SK-N-SH (cell line): ENCODE measurements at regions not wholly inside any gene's neighbourhood (a gene's known extent, or its start where the extent isn't known, plus 50 kb on each side); places are given as distances from the start of the nearest gene placed in this dataset.

Experiments used
- CTCF ChIA-PET: fragments of 300-600, 350-600 bp; formaldehyde crosslinking; extraction: SDS; loops from one replicate; lab custom pipeline; 2021; lab: Yijun Ruan, JAX
- POLR2A ChIA-PET: fragments of 350-600 bp; sonication (Branson Sonifier 250); formaldehyde crosslinking; extraction: SDS; loops from one replicate; lab custom pipeline; 2020; ENCODE audit warnings: antibody characterized with exemption, inconsistent platforms; lab: Yijun Ruan, JAX
- DNase-seq: peaks from one replicate; pipeline ENCODE4 v3.0.0; 2012
- H2AFZ ChIP-seq: fragments of 200-600 bp; sonication (generic); 2 replicates; pipeline ENCODE4 v1.8.1; 2016; ENCODE audit warnings: antibody characterized with exemption, mild to moderate bottlenecking, low read depth
- H3F3A ChIP-seq: fragments of 200-600 bp; sonication (generic); replicated peaks from 2 replicates; pipeline ENCODE3; 2016; ENCODE audit warnings: antibody characterized with exemption, mild to moderate bottlenecking; ENCODE audit not compliant: insufficient read depth
- H3K27ac ChIP-seq, 2 experiments: fragments of 200-500 bp in 1 of 2; fragments of 200-600 bp in 1 of 2; sonication (Bioruptor generic) in 1 of 2; sonication (generic), shearing (Covaris generic) in 1 of 2; 2 replicates each; pipeline versions ENCODE4 v1.5.1 to v1.6.1; 2014 to 2016; ENCODE audit warnings: low read depth in 2 of 2, inconsistent platforms in 1 of 2, low read length in 1 of 2, mild to moderate bottlenecking in 1 of 2, mixed read lengths in 1 of 2
- H3K27me3 ChIP-seq: fragments of 200-600 bp; sonication (generic), shearing (Covaris generic); 2 replicates; pipeline ENCODE4 v1.6.1; 2016; ENCODE audit warnings: mixed run types; ENCODE audit not compliant: insufficient read depth
- H3K36me3 ChIP-seq, 2 experiments: fragments of 200-500 bp in 1 of 2; fragments of 200-600 bp in 1 of 2; sonication (Bioruptor generic) in 1 of 2; sonication (generic) in 1 of 2; replicated peaks in 1 of 2; 2 replicates each; pipeline versions ENCODE3 to v1.5.1; 2014 to 2016; ENCODE audit warnings: low read length in 1 of 2, mild to moderate bottlenecking in 1 of 2; ENCODE audit not compliant: insufficient read depth in 2 of 2, control insufficient read depth in 1 of 2
- H3K4me1 ChIP-seq, 2 experiments: fragments of 200-500 bp in 1 of 2; fragments of 200-600 bp in 1 of 2; sonication (Bioruptor generic) in 1 of 2; sonication (generic), shearing (Covaris generic) in 1 of 2; 2 replicates each; pipeline versions ENCODE4 v1.5.1 to v1.6.1; 2014 to 2016; ENCODE audit warnings: low read depth in 1 of 2, low read length in 1 of 2, mixed run types in 1 of 2; ENCODE audit not compliant: insufficient read depth in 2 of 2, control insufficient read depth in 1 of 2
- H3K4me2 ChIP-seq: fragments of 200-600 bp; sonication (generic), shearing (Covaris generic); 2 replicates; pipeline ENCODE4 v1.6.1; 2017; ENCODE audit warnings: mixed run types
- H3K4me3 ChIP-seq, 2 experiments: fragments of 200-500 bp in 1 of 2; fragments of 200-600 bp in 1 of 2; sonication (Bioruptor generic) in 1 of 2; sonication (generic), shearing (Covaris generic) in 1 of 2; 2 replicates each; pipeline versions ENCODE4 v1.5.1 to v1.8.1; 2014 to 2016; ENCODE audit warnings: low read depth in 2 of 2, inconsistent platforms in 1 of 2, low read length in 1 of 2, mild to moderate bottlenecking in 1 of 2, mixed read lengths in 1 of 2, moderate library complexity in 1 of 2
- H3K79me2 ChIP-seq: fragments of 200-600 bp; sonication (generic); 2 replicates; pipeline ENCODE4 v1.8.1; 2017; ENCODE audit warnings: mild to moderate bottlenecking; ENCODE audit not compliant: insufficient read depth
- H3K9ac ChIP-seq: fragments of 200-600 bp; sonication (generic); 2 replicates; pipeline ENCODE4 v1.6.1; 2017; ENCODE audit warnings: mixed run types
- H3K9me2 ChIP-seq: fragments of 200-600 bp; sonication (generic); 2 replicates; pipeline ENCODE4 v1.6.1; 2017; ENCODE audit warnings: mixed run types
- H3K9me3 ChIP-seq: fragments of 200-600 bp; sonication (generic); 2 replicates; pipeline ENCODE4 v1.6.1; 2017; ENCODE audit warnings: mixed run types, mild to moderate bottlenecking, moderate library complexity
- H4K20me1 ChIP-seq: fragments of 200-600 bp; sonication (generic); 2 replicates; pipeline ENCODE4 v1.6.1; 2017; ENCODE audit warnings: mild to moderate bottlenecking, mixed run types; ENCODE audit not compliant: insufficient read depth
- CHD2 ChIP-seq: fragments of 150-350 bp; IDR thresholded peaks from 2 replicates; pipeline ENCODE4 v1.6.1; 2018; ENCODE audit warnings: low read length; ENCODE audit not compliant: partially characterized antibody
- EP300 ChIP-seq, 2 experiments: IDR thresholded peaks; 2 replicates each; pipeline versions ENCODE4 v1.4.0 to v1.6.1; 2012; ENCODE audit warnings: borderline replicate concordance in 1 of 2, low read depth in 1 of 2, low read length in 1 of 2
- EZH2phosphoT487 ChIP-seq: fragments of 200-600 bp; sonication (generic); IDR thresholded peaks from 2 replicates; pipeline ENCODE4 v1.6.1; 2017; ENCODE audit warnings: low read depth, mixed run types, mild to moderate bottlenecking, antibody characterized with exemption, moderate library complexity, borderline replicate concordance
- FOSL2 ChIP-seq: IDR thresholded peaks from 2 replicates; pipeline ENCODE4 v1.4.0; 2012; ENCODE audit warnings: low read depth, mild to moderate bottlenecking, moderate library complexity, borderline replicate concordance
- FOXM1 ChIP-seq: IDR thresholded peaks from 2 replicates; pipeline ENCODE4 v1.4.0; 2012; ENCODE audit warnings: low read depth, mild to moderate bottlenecking
- GABPA ChIP-seq: IDR thresholded peaks from 2 replicates; pipeline ENCODE4 v1.4.0; 2012; ENCODE audit warnings: low read depth, mild to moderate bottlenecking
- GATA2 ChIP-seq: sonication (generic); formaldehyde crosslinking; IDR thresholded peaks from 2 replicates; pipeline ENCODE4 v1.5.0; 2020; ENCODE audit warnings: mild to moderate bottlenecking, missing genetic modification reagents
- JUND ChIP-seq: IDR thresholded peaks from 2 replicates; pipeline ENCODE4 v1.4.0; 2012
- MEF2A ChIP-seq: IDR thresholded peaks from 2 replicates; pipeline ENCODE4 v1.4.0; 2012; ENCODE audit warnings: low read depth, borderline replicate concordance
- MXI1 ChIP-seq: IDR thresholded peaks from 2 replicates; pipeline ENCODE4 v1.6.1; 2012; ENCODE audit warnings: mild to moderate bottlenecking, low read depth, low read length, improper control_type of control experiment
- NFIC ChIP-seq: IDR thresholded peaks from 2 replicates; pipeline ENCODE4 v1.4.0; 2012; ENCODE audit warnings: borderline replicate concordance
- RFX5 ChIP-seq: IDR thresholded peaks from 2 replicates; pipeline ENCODE4 v1.6.1; 2012; ENCODE audit warnings: mild to moderate bottlenecking, improper control_type of control experiment, low read length
- TAF1 ChIP-seq: IDR thresholded peaks from 2 replicates; pipeline ENCODE4 v1.6.1; 2012; ENCODE audit warnings: low read depth, mild to moderate bottlenecking, low read length, moderate library complexity, borderline replicate concordance
- TF ChIP-seq, protein P1 (sequence below): fragments of 150-350 bp; IDR thresholded peaks from 2 replicates; pipeline ENCODE4 v1.6.1; 2016; ENCODE audit warnings: mild to moderate bottlenecking, low read depth, low read length
- TF ChIP-seq, protein P2 (sequence below): IDR thresholded peaks from 2 replicates; pipeline ENCODE4 v1.6.1; 2012; ENCODE audit warnings: mild to moderate bottlenecking, low read depth, low read length, moderate library complexity
- TF ChIP-seq, protein P3 (sequence below): fragments of 200-600 bp; sonication (generic); IDR thresholded peaks from 2 replicates; pipeline ENCODE4 v1.6.1; 2017; ENCODE audit warnings: antibody characterized with exemption, mild to moderate bottlenecking, moderate library complexity

DNA sequence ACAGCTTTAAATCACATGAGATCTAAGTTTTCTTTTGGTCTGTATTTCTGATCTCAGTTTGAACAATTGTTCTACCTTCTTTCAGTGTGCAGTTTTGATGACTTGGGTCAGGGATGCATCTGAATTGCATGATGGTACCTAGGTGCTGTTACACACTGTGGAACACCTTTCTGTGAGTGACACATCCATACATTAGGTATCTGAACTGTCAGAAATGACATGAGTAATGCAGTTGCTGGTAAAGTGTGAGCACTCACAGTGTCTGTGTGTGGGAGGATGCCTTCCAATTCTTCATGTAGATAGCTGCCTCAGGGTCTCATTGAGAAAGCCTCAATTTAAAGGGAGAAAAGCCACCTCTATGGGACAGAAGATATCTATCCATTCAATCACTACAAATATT, 411.9 kb downstream of the PPARGC1A start:
- Histone ChIP-seq H3K79me2 (no peaks in the 10 kb centered on the region), H3K9me3 (no peaks in the 10 kb centered on the region), H4K20me1 (no peaks in the 10 kb centered on the region), H2AFZ (no peak overlapping the region), H3K4me3 (no peak overlapping the region), H3F3A (no peaks in the 10 kb centered on the region), H3K4me1 (no peaks in the 10 kb centered on the region), H3K36me3 (no peaks in the 10 kb centered on the region), H3K9ac (no peak overlapping the region), H3K27me3 (no peaks in the 10 kb centered on the region)
- no peak for DNase-seq
- POLR2A ChIA-PET: no interaction called here
- CTCF ChIA-PET: no interaction called here
- TF ChIP-seq FOXM1 (no peak), GATA2 (no peak), RFX5 (no peak), GABPA (no peak), EP300 (IDR thresholded peaks at IDR 0.05; ENCODE audit: borderline replicate concordance in 1 of 2, low read depth in 1 of 2, low read length in 1 of 2) (no peak), EZH2phosphoT487 (no peak), NFIC (no peak), MXI1 (no peak), TAF1 (no peak), CHD2 (no peak), FOSL2 (no peak), JUND (no peak), MEF2A (no peak)
- TF ChIP-seq, protein P1, sequence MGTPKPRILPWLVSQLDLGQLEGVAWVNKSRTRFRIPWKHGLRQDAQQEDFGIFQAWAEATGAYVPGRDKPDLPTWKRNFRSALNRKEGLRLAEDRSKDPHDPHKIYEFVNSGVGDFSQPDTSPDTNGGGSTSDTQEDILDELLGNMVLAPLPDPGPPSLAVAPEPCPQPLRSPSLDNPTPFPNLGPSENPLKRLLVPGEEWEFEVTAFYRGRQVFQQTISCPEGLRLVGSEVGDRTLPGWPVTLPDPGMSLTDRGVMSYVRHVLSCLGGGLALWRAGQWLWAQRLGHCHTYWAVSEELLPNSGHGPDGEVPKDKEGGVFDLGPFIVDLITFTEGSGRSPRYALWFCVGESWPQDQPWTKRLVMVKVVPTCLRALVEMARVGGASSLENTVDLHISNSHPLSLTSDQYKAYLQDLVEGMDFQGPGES: no peak
- TF ChIP-seq, protein P2, sequence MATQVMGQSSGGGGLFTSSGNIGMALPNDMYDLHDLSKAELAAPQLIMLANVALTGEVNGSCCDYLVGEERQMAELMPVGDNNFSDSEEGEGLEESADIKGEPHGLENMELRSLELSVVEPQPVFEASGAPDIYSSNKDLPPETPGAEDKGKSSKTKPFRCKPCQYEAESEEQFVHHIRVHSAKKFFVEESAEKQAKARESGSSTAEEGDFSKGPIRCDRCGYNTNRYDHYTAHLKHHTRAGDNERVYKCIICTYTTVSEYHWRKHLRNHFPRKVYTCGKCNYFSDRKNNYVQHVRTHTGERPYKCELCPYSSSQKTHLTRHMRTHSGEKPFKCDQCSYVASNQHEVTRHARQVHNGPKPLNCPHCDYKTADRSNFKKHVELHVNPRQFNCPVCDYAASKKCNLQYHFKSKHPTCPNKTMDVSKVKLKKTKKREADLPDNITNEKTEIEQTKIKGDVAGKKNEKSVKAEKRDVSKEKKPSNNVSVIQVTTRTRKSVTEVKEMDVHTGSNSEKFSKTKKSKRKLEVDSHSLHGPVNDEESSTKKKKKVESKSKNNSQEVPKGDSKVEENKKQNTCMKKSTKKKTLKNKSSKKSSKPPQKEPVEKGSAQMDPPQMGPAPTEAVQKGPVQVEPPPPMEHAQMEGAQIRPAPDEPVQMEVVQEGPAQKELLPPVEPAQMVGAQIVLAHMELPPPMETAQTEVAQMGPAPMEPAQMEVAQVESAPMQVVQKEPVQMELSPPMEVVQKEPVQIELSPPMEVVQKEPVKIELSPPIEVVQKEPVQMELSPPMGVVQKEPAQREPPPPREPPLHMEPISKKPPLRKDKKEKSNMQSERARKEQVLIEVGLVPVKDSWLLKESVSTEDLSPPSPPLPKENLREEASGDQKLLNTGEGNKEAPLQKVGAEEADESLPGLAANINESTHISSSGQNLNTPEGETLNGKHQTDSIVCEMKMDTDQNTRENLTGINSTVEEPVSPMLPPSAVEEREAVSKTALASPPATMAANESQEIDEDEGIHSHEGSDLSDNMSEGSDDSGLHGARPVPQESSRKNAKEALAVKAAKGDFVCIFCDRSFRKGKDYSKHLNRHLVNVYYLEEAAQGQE: no peak
- TF ChIP-seq, protein P3, sequence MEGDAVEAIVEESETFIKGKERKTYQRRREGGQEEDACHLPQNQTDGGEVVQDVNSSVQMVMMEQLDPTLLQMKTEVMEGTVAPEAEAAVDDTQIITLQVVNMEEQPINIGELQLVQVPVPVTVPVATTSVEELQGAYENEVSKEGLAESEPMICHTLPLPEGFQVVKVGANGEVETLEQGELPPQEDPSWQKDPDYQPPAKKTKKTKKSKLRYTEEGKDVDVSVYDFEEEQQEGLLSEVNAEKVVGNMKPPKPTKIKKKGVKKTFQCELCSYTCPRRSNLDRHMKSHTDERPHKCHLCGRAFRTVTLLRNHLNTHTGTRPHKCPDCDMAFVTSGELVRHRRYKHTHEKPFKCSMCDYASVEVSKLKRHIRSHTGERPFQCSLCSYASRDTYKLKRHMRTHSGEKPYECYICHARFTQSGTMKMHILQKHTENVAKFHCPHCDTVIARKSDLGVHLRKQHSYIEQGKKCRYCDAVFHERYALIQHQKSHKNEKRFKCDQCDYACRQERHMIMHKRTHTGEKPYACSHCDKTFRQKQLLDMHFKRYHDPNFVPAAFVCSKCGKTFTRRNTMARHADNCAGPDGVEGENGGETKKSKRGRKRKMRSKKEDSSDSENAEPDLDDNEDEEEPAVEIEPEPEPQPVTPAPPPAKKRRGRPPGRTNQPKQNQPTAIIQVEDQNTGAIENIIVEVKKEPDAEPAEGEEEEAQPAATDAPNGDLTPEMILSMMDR: no peak
- TF ChIP-seq, all 33 proteins: peak for 0
- H3K4me2 ChIP-seq: no peak overlapping the region
- no peaks in the 10 kb centered on the region for H3K9me2 ChIP-seq
- H3K27ac ChIP-seq: no peak overlapping the region
